Right ventricle myocardium superior (tissue), 1 donor: ENCODE measurements at regions not wholly inside any gene's neighbourhood (a gene's known extent, or its start where the extent isn't known, plus 50 kb on each side); places are given as distances from the start of the nearest gene placed in this dataset.
"Not testable (repeated sequence)": the region's sequence is repeated elsewhere in the genome, so short reads cannot be mapped to it uniquely, and the experiment has no call there.

Experiments
- ATAC-seq: fragments of 200-7000 bp; cut with Tn5 transposase; one replicate; pipeline ENCODE4 v1.9.1; 2020; ENCODE audit warnings: mild to moderate bottlenecking; ENCODE audit not compliant: poor library complexity
- DNase-seq: peaks from one replicate; pipeline ENCODE4 v3.0.0-alpha.2; 2020
- intact Hi-C: fragments of 100-400 bp; cut with DNase I; formaldehyde crosslinking; loops from one replicate; pipeline ENCODE4 v1.11.2; 2022
- donor health status: DM: no; HTN: yes; CAD: no; lungs with severe emphysema.

DNA sequence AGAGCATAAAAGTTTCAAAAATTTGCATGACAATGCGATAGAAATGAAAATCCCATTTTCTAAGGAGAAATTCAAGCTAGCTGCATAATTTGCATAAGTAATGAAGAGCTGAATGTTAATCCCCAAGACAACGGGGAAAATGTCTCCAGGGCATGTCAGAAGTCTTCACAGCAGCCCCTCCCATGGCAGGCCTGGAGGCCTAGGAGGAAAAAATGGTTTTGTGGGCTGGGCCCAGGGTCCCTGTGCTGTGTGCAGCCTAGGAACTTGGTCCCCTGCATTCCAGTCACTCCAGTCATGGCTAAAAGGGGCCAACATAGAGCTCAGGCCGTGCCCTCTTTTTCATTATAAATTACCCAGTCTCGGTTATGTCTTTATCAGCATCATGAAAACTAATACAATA, 494.1 kb upstream of the NR5A2 start:
- intact Hi-C loops, ATAC-seq, DNase-seq: not testable (repeated sequence)

DNA sequence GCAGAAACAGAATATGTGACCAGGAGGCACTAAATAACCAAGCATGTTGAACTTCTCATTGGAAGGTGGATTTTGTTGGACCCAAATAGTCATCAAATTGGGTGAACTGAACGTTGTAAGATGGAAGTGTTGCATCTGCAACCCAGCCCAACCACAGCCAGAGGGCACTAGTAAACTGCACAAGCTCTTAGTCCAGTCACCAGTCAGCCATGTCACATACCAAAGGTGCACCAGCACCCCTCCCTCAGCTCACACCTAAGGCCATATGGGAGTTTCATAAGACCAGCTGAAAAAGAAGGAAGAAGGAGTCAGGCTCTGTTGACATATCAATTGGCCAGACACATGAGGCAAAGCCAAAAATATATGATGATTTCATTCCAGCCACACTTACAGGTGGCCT, 481.7 kb upstream of the NR5A2 start:
- intact Hi-C loops, result no loop called here
- DNase-seq (no peak), ATAC-seq (no peak)

DNA sequence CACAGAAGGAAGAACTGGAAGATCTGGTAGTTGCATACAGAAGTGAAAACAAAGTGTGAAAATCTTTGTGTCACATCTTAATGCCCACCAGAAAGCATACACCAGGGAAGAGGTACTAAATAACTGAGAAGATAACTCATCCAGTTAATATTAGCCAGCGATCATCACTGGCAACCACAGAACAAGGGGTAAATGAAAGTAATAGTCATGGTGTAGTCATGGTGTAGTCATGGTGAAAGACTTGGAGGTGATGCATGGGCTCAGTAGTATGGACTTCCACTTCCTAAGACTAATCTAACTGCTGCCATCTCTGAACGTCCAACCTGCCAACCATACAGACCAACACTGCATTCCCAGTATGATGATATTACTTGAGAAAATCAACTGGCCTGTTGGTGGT, 481.2 kb upstream of the NR5A2 start:
- DNase-seq, result no peak

DNA sequence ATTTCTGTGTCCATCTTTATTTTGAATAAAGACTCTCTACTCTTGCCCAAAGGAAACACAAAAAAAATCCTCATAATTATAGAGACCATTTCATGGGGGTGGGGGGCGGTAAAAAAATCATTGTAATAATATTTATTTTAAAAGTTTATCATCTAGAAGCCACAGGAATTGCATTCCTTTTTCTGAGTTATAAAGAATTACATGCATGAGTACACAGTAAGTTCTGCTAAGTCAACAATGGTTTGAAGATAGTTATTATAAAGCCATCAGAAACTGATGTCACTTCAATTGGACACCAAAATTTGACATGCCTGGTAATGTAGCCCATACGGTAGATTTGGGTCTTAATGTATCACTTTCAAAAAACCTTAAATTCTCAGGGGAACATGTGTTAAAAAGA, 478.1 kb upstream of the NR5A2 start:
- ATAC-seq, result no peak
- intact Hi-C loops, result no loop called here
- DNase-seq, result no peak

More for the DNA sequence above, 481.2 kb upstream of the NR5A2 start:
- no peak for ATAC-seq
- intact Hi-C loops, result no loop called here

DNA sequence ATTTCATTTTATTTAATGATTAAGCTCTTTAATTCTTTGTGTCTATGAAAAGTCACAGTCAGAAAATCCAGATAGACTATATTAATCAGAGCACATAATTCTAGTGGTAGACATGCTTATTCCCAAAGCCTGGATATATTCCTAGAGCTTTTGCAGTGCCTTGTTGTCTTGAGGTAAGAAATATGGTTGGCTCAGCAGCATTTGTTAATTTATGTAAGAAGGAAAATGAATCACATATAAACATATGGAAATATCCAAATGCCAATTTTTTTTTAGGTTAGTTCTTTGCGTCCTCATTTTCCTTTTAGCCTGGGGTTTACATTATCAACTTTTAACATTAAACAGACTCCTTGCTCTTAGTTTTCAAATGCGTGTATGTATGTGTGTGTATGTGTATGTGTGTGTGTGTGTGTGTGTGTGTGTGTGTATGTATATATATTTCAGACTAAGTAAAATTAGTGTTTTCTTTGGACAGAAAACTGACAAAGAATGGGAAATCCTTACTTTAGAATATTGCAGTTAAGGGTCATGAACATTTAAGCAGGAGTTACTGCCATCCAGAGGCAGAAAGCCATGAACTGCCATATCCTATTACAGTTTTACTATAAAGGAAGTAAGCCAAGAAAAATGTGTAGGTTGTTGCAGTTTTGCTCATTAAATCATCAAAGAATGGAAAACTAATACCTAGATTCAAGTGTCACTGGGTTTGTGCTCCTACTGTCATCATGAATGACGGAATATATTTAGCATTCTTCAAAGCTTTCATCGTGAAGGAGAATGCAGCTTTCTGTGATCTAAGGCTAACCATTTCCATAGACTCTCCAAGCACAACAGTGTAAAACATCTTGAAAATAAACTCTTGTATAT, 477.1 kb upstream of the NR5A2 start:
- ATAC-seq (no peak), DNase-seq (no peak)
- intact Hi-C loops, result no loop called here

- DNase-seq, result no peak
- no peak for ATAC-seq
- intact Hi-C loops, result no loop called here
Observed at GRCh38 chr1:199551967-199552565, 475.4 kb upstream of the NR5A2 start.

DNA sequence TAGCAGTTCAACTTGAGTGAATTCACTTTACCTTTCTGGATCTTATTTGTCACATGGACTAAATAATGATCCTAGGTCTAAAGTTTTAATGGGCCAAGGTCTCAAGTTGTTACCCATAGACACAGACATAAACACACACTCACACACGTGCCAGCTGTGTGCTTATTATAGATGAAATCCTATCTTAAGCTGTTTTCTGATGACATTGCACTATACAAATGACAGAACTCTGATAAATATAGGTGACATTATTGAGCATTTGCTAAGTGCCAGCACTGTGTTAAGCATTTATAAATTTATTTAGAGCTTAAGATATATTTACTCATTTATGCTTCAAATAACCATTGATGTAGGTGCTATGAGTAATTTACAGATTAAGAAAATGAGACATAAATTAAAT, 474.4 kb upstream of the NR5A2 start:
- DNase-seq (no peak), ATAC-seq (no peak)
- intact Hi-C loops, result no loop called here

- intact Hi-C loops, result no loop called here
Observed at GRCh38 chr1:199561334-199561733, 466.2 kb upstream of the NR5A2 start.

DNA sequence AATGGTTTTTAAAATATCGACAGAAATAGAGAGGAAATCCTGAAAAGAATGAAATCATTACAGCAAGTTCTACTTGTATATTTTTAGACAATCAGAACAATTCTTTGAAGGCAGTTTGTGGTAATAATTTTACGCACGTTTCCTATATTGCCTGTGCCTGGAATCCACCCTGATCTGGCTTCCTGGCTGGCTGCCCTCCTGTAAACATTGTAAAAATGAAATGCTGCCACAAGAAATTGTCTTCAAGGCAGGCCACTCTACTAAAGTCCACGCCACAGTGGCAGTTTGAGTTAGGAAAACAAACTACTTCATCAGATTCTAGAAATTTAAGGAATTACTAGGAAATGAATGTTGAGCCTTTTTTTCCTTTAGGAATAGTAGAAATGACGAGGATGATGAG, 454.5 kb upstream of the NR5A2 start:
- ATAC-seq (no peak), DNase-seq (no peak)
- intact Hi-C loops, result no loop called here

More at GRCh38 chr1:199561334-199561733, 466.2 kb upstream of the NR5A2 start:
- ATAC-seq (no peak), DNase-seq (no peak)

DNA sequence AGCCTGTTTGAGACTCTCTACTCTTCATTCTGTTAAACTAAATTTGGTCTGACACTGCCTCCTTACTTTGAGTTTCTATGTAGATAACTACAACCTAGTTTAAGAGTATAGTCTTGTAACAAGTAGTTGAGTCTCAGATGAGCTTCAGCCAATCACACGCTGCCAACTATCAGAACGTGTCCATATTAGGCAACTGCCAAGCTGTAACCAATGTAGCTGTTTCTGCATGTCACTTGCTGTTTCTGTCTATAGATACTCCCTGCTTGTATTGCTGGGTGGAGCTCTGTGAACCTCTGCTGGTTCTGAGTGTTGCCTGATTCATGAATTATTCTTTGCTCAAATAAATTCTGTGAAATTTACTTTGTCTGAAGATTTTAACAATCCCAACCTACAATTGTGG, 452.6 kb upstream of the NR5A2 start:
- ATAC-seq, result no peak
- intact Hi-C loops, result no loop called here
- DNase-seq, result no peak

GRCh38 chr1:199580300-199580699, 447.2 kb upstream of the NR5A2 start:
- ATAC-seq (no peak), DNase-seq (no peak)
- intact Hi-C loops, result no loop called here

DNA sequence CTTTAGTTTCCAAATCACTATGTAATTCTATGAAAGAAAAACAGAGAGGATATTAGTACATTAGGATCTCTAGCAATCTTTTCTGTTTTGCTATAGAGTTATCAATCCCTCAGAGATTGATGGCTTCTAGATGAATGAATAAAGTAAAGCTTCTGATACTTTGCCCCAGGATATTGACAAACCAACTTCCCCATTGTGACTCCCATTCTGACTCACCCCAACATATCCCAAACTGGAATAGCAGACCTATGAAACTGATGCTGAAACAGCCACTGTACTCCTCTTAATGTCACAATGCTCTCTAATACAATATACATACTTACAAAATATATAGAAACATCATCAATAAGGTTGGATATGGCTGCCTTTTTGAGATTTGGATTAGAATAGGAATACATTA, 442.1 kb upstream of the NR5A2 start:
- intact Hi-C loops, result no loop called here
- DNase-seq (no peak), ATAC-seq (no peak)

GRCh38 chr1:199590708-199591107, 436.8 kb upstream of the NR5A2 start:
- ATAC-seq (no peak), DNase-seq (no peak)
- intact Hi-C loops, result no loop called here

DNA sequence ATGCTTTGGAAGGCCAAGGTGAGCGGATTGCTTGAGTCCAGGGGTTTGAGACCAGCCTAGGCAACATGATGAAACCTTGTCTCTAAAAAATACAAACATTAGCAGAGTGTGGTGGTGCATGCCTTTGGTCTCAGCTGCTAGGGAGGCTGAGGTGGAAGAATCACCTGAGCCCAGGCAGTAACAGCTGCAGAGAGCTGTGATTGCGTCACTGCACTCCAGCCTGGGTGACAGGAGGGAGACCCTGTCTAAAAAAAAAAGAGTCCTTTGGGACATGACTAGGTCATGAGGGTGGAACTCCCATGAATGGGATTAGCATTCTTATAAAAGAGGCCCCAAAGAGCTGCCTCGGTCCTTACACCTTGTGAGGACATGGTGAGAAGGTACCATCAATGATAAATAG, 436.0 kb upstream of the NR5A2 start:
- DNase-seq, result no peak
- intact Hi-C loops, result no loop called here
- no peak for ATAC-seq

GRCh38 chr1:199593475-199593874, 434.0 kb upstream of the NR5A2 start:
- no peak for DNase-seq
- intact Hi-C loops, result no loop called here
- no peak for ATAC-seq

- intact Hi-C loops, ATAC-seq, DNase-seq: not testable (repeated sequence)
Observed at GRCh38 chr1:199596448-199596847, 431.1 kb upstream of the NR5A2 start.

- DNase-seq (no peak), ATAC-seq (no peak)
- intact Hi-C loops, result no loop called here
Observed at GRCh38 chr1:199597152-199597551, 430.4 kb upstream of the NR5A2 start.

GRCh38 chr1:199608414-199608813, 419.1 kb upstream of the NR5A2 start:
- DNase-seq (no peak), ATAC-seq (no peak)
- intact Hi-C loops, result no loop called here

DNA sequence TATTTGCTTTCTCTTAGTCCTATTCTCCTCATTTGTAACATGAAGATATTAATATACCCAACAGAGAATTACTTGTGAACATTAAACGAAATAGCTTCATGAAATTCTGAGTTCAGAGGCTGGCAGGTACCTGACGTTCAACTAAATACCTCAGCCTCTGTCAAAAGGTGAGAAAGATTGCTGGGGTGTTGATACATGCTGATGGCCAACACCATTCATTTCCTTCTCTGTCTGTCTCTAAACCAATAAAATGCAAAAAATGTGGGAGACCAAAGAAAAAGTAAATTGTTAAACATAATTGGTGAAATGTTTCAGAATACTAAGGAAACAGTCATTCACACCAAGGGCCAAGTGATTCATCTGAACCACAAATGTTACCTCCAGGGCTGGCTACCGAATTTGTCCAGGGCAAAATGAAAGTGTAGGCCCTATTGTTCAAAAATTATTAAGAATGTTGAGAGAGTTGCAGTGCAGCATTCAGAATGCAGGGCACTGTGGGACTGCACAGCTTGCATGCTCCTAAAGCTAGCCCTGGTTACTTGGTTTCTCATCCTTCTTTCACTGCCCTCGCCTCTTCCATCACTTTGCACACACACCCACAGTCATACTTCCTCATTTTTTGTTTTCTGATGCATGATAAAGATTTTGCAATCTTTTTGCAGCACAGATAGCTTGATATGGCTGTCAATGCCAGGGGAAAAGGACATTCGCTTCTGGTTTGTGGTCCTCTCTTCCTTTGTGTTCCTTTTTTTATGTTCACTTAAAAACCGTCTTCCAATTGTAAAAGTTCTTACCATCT, 414.3 kb upstream of the NR5A2 start:
- DNase-seq (no peak), ATAC-seq (no peak)
- intact Hi-C loops, result no loop called here

DNA sequence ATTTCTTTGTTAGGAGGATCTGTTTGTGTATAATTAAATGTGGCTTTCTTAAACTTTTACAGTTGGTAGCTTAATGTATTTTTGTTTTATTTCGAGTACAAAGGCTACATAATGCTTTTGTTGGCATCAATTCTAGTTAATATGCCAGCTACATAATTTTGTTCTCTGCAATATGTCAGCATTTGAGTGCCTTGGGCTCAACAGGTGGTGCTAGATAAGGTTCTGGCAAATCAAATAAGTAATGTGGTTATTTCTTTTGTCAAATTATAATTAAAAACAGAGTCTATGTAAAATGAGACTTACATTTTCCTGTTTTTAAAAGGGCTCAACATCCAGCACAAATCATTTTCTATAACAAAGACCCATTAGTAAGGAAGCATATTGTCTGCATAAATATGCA, 410.6 kb upstream of the NR5A2 start:
- intact Hi-C loops, result no loop called here
- no peak for ATAC-seq
- DNase-seq, result no peak
